Lower leg skin (tissue), 4 donors: ENCODE measurements at regions not wholly inside any gene's neighbourhood (a gene's known extent, or its start where the extent isn't known, plus 50 kb on each side); places are given as distances from the start of the nearest gene placed in this dataset.

Source experiments
- DNase-seq, 2 donors: peaks; one replicate each; pipeline ENCODE4 v3.0.0-alpha.2; 2019; ENCODE audit warnings: low spot score in 2 of 2
- H3K4me3 ChIP-seq: fragments of 200-600 bp; sonication (generic); 2 replicates; pipeline ENCODE4 v1.5.1; 2017; ENCODE audit warnings: mild to moderate bottlenecking, low read depth; ENCODE audit not compliant: poor library complexity, severe bottlenecking
- POLR2A ChIP-seq, 2 donors: fragments of 450-650 bp; IDR thresholded peaks; one replicate each; pipeline ENCODE4 v1.6.1; 2016 to 2017; ENCODE audit warnings: antibody characterized with exemption in 2 of 2, mild to moderate bottlenecking in 1 of 2, moderate library complexity in 1 of 2
- WGBS, 2 donors: methylation state at CpG; one replicate each; pipeline ENCODE4 v1.1.5; 2018; 5-methylcytosine and 5-hydroxymethylcytosine counted together
- intact Hi-C: fragments of 100-400 bp; cut with DNase I; formaldehyde crosslinking; loops from one replicate; pipeline ENCODE4 v1.15.0; 2023; ENCODE audit warnings: low total_unique reads
- TF ChIP-seq, protein P1 (sequence below), 3 donors: fragments of 450-650 bp; IDR thresholded peaks; one replicate each; pipeline ENCODE4 v1.5.1; 2016; ENCODE audit warnings: antibody characterized with exemption in 3 of 3, mild to moderate bottlenecking in 3 of 3, moderate library complexity in 2 of 3

DNA sequence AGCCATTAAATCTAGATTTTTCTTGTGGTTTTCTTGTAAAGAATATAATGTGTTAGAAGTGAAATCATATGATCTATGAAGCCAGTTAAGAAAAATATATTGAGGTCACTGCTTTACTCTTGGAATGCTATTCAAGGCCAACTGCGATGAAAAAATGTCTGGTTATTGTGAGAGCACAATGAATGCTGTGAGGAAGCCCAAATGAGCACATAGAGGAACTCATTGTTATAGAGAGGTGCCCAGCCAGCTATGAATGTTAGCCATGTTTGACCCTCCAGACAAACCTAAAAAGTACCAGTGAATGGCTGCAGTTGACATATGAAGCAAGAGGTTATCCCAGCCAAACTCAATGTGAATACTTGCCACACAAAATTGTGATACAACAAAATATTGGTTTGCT, 359.8 kb upstream of the FAM174A start:
- intact Hi-C loops: no loop called here
- TF ChIP-seq, protein P1, sequence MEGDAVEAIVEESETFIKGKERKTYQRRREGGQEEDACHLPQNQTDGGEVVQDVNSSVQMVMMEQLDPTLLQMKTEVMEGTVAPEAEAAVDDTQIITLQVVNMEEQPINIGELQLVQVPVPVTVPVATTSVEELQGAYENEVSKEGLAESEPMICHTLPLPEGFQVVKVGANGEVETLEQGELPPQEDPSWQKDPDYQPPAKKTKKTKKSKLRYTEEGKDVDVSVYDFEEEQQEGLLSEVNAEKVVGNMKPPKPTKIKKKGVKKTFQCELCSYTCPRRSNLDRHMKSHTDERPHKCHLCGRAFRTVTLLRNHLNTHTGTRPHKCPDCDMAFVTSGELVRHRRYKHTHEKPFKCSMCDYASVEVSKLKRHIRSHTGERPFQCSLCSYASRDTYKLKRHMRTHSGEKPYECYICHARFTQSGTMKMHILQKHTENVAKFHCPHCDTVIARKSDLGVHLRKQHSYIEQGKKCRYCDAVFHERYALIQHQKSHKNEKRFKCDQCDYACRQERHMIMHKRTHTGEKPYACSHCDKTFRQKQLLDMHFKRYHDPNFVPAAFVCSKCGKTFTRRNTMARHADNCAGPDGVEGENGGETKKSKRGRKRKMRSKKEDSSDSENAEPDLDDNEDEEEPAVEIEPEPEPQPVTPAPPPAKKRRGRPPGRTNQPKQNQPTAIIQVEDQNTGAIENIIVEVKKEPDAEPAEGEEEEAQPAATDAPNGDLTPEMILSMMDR (IDR thresholded peaks at IDR 0.05): no peak
- no peak for TF ChIP-seq POLR2A (IDR thresholded peaks at IDR 0.05)
- H3K4me3 ChIP-seq: no peak overlapping the region
- no peak for DNase-seq
- WGBS, 2 donors: 82% methylated on average over 1 of the region's 1 CpG

DNA sequence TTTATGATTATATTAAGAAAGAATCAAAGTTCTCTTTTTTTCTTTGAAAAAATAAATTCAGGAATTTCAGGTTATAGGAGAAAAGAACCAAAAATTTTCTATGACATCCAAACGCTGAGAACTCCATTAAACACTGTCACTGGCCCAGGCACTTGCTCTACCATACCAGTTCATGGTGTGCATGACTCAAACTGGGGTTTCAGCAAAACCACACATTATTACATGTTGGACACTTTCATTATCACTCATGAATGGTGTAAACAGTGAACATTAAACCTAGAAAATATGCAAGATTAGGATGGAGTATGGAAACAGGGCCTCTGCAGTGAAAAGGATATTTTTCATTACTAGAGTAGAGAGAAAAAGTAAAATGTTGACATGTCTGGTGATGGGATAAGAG, 369.9 kb upstream of the FAM174A start:
- intact Hi-C loops: no loop called here
- TF ChIP-seq POLR2A (IDR thresholded peaks at IDR 0.05): no peak
- TF ChIP-seq, protein P1 (IDR thresholded peaks at IDR 0.05): no peak
- H3K4me3 ChIP-seq: no peak overlapping the region
- DNase-seq: no peak
- WGBS, 2 donors: 78 to 81% methylated on average over 1 of the region's 1 CpG

DNA sequence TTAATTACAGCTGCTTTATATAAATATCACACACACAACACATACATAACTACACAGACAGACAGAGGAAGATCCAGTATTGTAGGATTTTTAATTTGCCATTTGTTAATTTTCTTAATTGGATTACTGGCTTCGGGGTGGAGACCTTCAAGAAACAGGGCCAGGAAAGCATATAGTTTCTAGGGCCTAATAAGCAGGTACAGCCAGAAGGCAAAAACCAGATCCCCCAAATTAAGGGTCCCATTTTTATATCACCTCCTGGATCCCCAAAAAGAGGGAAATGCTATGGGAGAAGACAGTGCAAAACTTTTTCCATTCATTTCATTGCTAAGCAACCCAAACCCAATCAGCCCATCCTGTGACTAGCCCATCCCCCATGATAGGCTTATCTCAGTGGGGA, 373.3 kb upstream of the FAM174A start:
- TF ChIP-seq, protein P1 (IDR thresholded peaks at IDR 0.05): no peak
- TF ChIP-seq POLR2A (IDR thresholded peaks at IDR 0.05): no peak
- no peak for DNase-seq
- 81 to 87% methylated on average over 1 of the region's 1 CpG for WGBS, 2 donors
- no peak overlapping the region for H3K4me3 ChIP-seq
- intact Hi-C loops: no loop called here

DNA sequence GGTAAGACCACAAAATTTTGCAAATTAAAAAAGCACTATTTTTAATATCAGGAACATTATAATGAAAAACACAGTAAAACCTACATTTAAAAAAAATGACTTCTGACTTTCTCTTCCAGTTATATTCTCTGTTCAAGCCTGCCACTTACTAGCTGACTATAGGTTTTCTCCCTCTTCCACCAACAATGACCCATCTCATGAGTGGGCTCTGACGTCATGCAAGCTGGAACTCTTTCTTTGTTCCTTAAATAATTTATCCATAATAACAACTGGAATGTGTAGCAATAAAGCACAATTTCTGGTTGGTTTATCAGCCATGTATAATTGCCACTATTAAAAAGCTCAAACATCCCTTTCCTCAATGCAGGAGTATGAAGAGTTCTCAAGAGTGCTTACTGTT, 378.1 kb upstream of the FAM174A start:
- intact Hi-C loops: no loop called here
- TF ChIP-seq POLR2A (IDR thresholded peaks at IDR 0.05): no peak
- TF ChIP-seq, protein P1 (IDR thresholded peaks at IDR 0.05): no peak
- WGBS, 2 donors: 68 to 89% methylated on average over 1 of the region's 1 CpG
- no peak overlapping the region for H3K4me3 ChIP-seq
- DNase-seq: no peak

DNA sequence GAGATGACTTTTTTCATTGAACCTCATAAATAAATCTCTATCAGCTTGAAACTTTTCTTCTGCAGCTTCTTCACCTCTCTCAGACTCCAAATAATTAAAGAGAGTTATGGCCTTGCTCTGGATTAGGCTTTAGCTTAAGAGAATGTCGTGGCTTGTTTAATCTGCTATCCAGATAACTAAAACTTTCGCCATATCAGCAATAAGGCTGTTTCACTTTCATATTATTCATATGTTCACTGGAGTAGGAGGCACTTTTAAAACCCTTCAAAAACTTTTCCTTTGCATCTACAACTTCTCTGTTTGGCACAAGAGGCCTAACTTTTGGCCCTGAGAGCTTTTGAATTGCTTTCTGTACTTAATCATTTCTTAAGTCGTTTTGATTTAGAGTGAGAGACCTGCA, 386.9 kb upstream of the FAM174A start:
- intact Hi-C loops: no loop called here
- TF ChIP-seq, protein P1 (IDR thresholded peaks at IDR 0.05): no peak
- no peak for TF ChIP-seq POLR2A (IDR thresholded peaks at IDR 0.05)
- H3K4me3 ChIP-seq: no peak overlapping the region
- WGBS, 2 donors: 78 to 79% methylated on average over 3 of the region's 3 CpGs
- DNase-seq: no peak

DNA sequence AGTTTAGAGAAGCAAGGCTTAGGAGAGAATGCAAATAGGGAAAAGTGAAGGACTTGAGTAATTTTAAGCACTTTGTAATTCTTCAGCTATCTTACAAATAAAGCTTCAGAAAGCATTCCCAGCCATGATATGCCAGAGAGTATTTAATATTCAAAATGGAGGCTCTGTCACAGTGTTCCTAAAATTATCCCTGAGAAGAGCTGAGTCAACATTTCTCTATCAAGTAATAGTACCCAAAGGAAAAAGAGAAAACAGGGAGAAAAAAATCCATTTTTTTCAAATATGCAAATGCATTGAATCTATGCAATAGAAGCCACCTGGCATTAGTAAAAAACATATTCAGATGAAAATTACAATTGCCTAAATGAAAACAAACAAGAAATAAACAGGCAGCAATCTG, 392.6 kb upstream of the FAM174A start:
- no peak overlapping the region for H3K4me3 ChIP-seq
- no peak for DNase-seq
- TF ChIP-seq POLR2A (IDR thresholded peaks at IDR 0.05): no peak
- TF ChIP-seq, protein P1 (IDR thresholded peaks at IDR 0.05): no peak
- intact Hi-C loops: no loop called here
